K562 (cell line): ENCODE measurements at regions not wholly inside any gene's neighbourhood (a gene's known extent, or its start where the extent isn't known, plus 50 kb on each side); places are given as distances from the start of the nearest gene placed in this dataset.

Experiments
- ATAC-seq: fragments of 200-7000 bp; cut with Tn5 transposase; 3 replicates; pipeline ENCODE4 v1.9.1; 2020; ENCODE audit warnings: moderate library complexity
- BruUV-seq: library from RNA; stranded (reverse); fragments of 400-500 nt; replicated peaks from 2 replicates; lab custom pipeline; 2021; lab: Mats Ljungman, UMichigan
- CTCF ChIA-PET: fragments of 300-600 bp; formaldehyde crosslinking; extraction: SDS; loops from one replicate; lab custom pipeline; 2021; ENCODE audit warnings: low intra/inter-chr PET ratio; lab: Yijun Ruan, JAX
- POLR2A ChIA-PET: fragments of 300-600, 350-650 bp; sonication (Branson Sonifier 250); formaldehyde crosslinking; extraction: SDS; loops from one replicate; lab custom pipeline; 2021; ENCODE audit warnings: antibody characterized with exemption, inconsistent platforms; lab: Yijun Ruan, JAX
- DNase-seq, 4 experiments: peaks; one replicate each; pipeline versions ENCODE4 v3.0.0 to v3.0.0-alpha.2; 2011 to 2018; ENCODE audit warnings: low spot score in 3 of 4, mixed read lengths in 3 of 4; ENCODE audit errors: extremely low read depth in 1 of 4
- FAIRE-seq: peaks from 2 replicates; lab custom pipeline; 2011; peaks lifted over from hg19 to GRCh38; lab: Jason Lieb, UNC
- H2AFZ ChIP-seq: 2 replicates; pipeline ENCODE4 v1.6.0; 2011; ENCODE audit warnings: low read depth, low read length, control low read depth, inconsistent platforms
- H3K27ac ChIP-seq: fragments of 200-600 bp; 3 replicates; pipeline ENCODE4 v1.8.0; 2011; ENCODE audit warnings: low read depth, mild to moderate bottlenecking, control low read depth, inconsistent platforms, low read length, moderate library complexity, mixed read lengths; ENCODE audit errors: extremely low read depth
- H3K27me3 ChIP-seq, 2 experiments: fragments of 300-600 bp in 1 of 2; 2 replicates in 1 of 2; 3 replicates in 1 of 2; pipeline versions ENCODE4 v1.6.0 to v1.8.0; 2011; ENCODE audit warnings: inconsistent platforms in 2 of 2, low read length in 2 of 2, mild to moderate bottlenecking in 1 of 2, mixed read lengths in 1 of 2, moderate library complexity in 1 of 2; ENCODE audit not compliant: control insufficient read depth in 2 of 2, insufficient read depth in 2 of 2
- H3K36me3 ChIP-seq: fragments of 300-600 bp; 3 replicates; pipeline ENCODE4 v1.8.0; 2011; ENCODE audit warnings: mild to moderate bottlenecking, low read length, inconsistent platforms; ENCODE audit not compliant: control insufficient read depth, insufficient read depth
- H3K4me1 ChIP-seq, 2 experiments: fragments of 200-600 bp in 1 of 2; replicated peaks in 1 of 2; 2 replicates in 1 of 2; 3 replicates in 1 of 2; pipeline versions ENCODE4 v1.5.1 to v1.8.0; 2011; ENCODE audit warnings: inconsistent platforms in 2 of 2, low read length in 2 of 2, mild to moderate bottlenecking in 1 of 2, mixed read lengths in 1 of 2, moderate library complexity in 1 of 2; ENCODE audit not compliant: control insufficient read depth in 2 of 2, insufficient read depth in 2 of 2
- H3K4me2 ChIP-seq: 2 replicates; pipeline ENCODE4 v1.6.1; 2011; ENCODE audit warnings: low read length, control low read depth, inconsistent platforms, mixed read lengths; ENCODE audit not compliant: insufficient read depth
- H3K4me3 ChIP-seq: fragments of 200-600 bp; sonication (generic), shearing (Covaris generic); 2 replicates; pipeline ENCODE4 v1.5.1; 2016; ENCODE audit warnings: control low read depth, inconsistent platforms
- H3K79me2 ChIP-seq: fragments of 200-600 bp; 3 replicates; pipeline ENCODE4 v1.8.0; 2011; ENCODE audit warnings: low read length, inconsistent platforms; ENCODE audit not compliant: control insufficient read depth, insufficient read depth
- H3K9ac ChIP-seq, 2 experiments: 2 replicates each; pipeline versions ENCODE4 v1.6.0 to v1.6.1; 2011; ENCODE audit warnings: low read depth in 2 of 2, low read length in 2 of 2, control low read depth in 1 of 2, inconsistent platforms in 1 of 2, mild to moderate bottlenecking in 1 of 2, mixed read lengths in 1 of 2; ENCODE audit not compliant: insufficient read depth in 1 of 2
- H3K9me1 ChIP-seq: one replicate; pipeline ENCODE4 v1.6.0; 2011; ENCODE audit warnings: inconsistent platforms, mild to moderate bottlenecking, low read length, moderate library complexity; ENCODE audit not compliant: control insufficient read depth, insufficient read depth
- H3K9me3 ChIP-seq: replicated peaks from 2 replicates; pipeline ENCODE4 v1.5.1; 2011; ENCODE audit warnings: low read depth, low read length, inconsistent platforms; ENCODE audit not compliant: control insufficient read depth, insufficient read depth
- H4K20me1 ChIP-seq: replicated peaks from 2 replicates; pipeline ENCODE4 v1.6.1; 2011; ENCODE audit warnings: low read length, inconsistent platforms, mixed read lengths; ENCODE audit not compliant: control insufficient read depth, insufficient read depth
- CHD7 ChIP-seq: fragments of 200-600 bp; sonication (generic); IDR thresholded peaks from one replicate; pipeline ENCODE4 v1.6.1; 2012; ENCODE audit warnings: mild to moderate bottlenecking, low read depth, low read length, inconsistent platforms
- ESRRB ChIP-seq: fragments of 250-450 bp; sonication (Bioruptor Pico); IDR thresholded peaks from 2 replicates; pipeline ENCODE4 v1.5.0; 2020; ENCODE audit warnings: mild to moderate bottlenecking, moderate library complexity, borderline replicate concordance
- HOMEZ ChIP-seq: fragments of 250-450 bp; sonication (Bioruptor Pico); IDR thresholded peaks from 2 replicates; pipeline ENCODE4 v1.4.0; 2020; ENCODE audit warnings: mild to moderate bottlenecking, moderate library complexity
- ILK ChIP-seq: fragments of 450-650 bp; IDR thresholded peaks from 2 replicates; pipeline ENCODE4 v1.6.1; 2016; ENCODE audit warnings: missing genetic modification characterization, low read depth, mild to moderate bottlenecking, missing compliant biosample characterization, moderate library complexity, borderline replicate concordance
- LARP7 ChIP-seq: fragments of 450-650 bp; IDR thresholded peaks from 2 replicates; pipeline ENCODE4 v1.6.1; 2016
- NELFE ChIP-seq: IDR thresholded peaks from 2 replicates; pipeline ENCODE4 v1.6.1; 2011; ENCODE audit warnings: mild to moderate bottlenecking; ENCODE audit not compliant: insufficient read depth, insufficient read length
- RBM39 ChIP-seq: fragments of 200-400 bp; formaldehyde crosslinking; optimal IDR thresholded peaks from 2 replicates; pipeline ENCODE3; 2018; ENCODE audit warnings: low read depth, low read length
- SMARCE1 ChIP-seq: fragments of 450-650 bp; IDR thresholded peaks from 2 replicates; pipeline ENCODE4 v1.7.1; 2016; ENCODE audit warnings: mild to moderate bottlenecking
- TAF9B ChIP-seq: fragments of 450-650 bp; IDR thresholded peaks from 2 replicates; pipeline ENCODE4 v1.6.1; 2018; ENCODE audit warnings: mild to moderate bottlenecking; ENCODE audit not compliant: partially characterized antibody
- TCF7L2 ChIP-seq: fragments of 150-350 bp; IDR thresholded peaks from 2 replicates; pipeline ENCODE4 v1.6.1; 2016; ENCODE audit warnings: low read depth, mild to moderate bottlenecking, low read length, moderate library complexity
- ZBTB7A ChIP-seq: IDR thresholded peaks from 2 replicates; pipeline ENCODE4 v1.6.1; 2011; ENCODE audit warnings: low read depth, mild to moderate bottlenecking, low read length, moderate library complexity, borderline replicate concordance; ENCODE audit not compliant: control insufficient read depth
- ZKSCAN3 ChIP-seq: fragments of 250-450 bp; sonication (Bioruptor Pico); IDR thresholded peaks from 2 replicates; pipeline ENCODE4 v1.4.0; 2020
- WGBS: fragments of 100-300 bp; shearing (Covaris generic); methylation state at CpG from one replicate; pipeline ENCODE4 v1.1.6; 2016; ENCODE audit warnings: low coverage, mixed read lengths; ENCODE audit not compliant: insufficient coverage; ENCODE audit errors: missing lambda C conversion rate; 5-methylcytosine and 5-hydroxymethylcytosine counted together
- in situ Hi-C: fragments of 300-500 bp; cut with MboI; formaldehyde crosslinking; loops from 4 replicates; pipeline ENCODE4 v1.15.0; 2018; ENCODE audit warnings: inconsistent platforms, mixed read lengths
- intact Hi-C: fragments of 100-400 bp; cut with micrococcal nuclease; formaldehyde crosslinking; loops from 2 replicates; pipeline ENCODE4 v1.14.2; 2022

- DNase-seq: no peak
- BruUV-seq: no TSS peak
- in situ Hi-C loops (no loop called here), intact Hi-C loops (no loop called here)
- ChIA-PET POLR2A (no interaction called here), CTCF (no interaction called here)
- no peak overlapping the region for H3K9ac ChIP-seq
- H3K4me1 ChIP-seq: no peaks in the 10 kb centered on the region
- no peaks in the 10 kb centered on the region for H3K79me2 ChIP-seq
- H3K4me2 ChIP-seq: no peak overlapping the region
- no peaks in the 10 kb centered on the region for H4K20me1 ChIP-seq
- no peak overlapping the region for H3K4me3 ChIP-seq
- H3K27ac ChIP-seq: no peak overlapping the region
- no peaks in the 10 kb centered on the region for H3K9me1 ChIP-seq
- H2AFZ ChIP-seq: no peak overlapping the region
- ATAC-seq: no peak
- H3K9me3 ChIP-seq: no peaks in the 10 kb centered on the region
- no peaks in the 10 kb centered on the region for H3K36me3 ChIP-seq
- no peaks in the 10 kb centered on the region for H3K27me3 ChIP-seq
- FAIRE-seq: no peak
- 40% methylated on average over 6 of the region's 6 CpGs for WGBS
- TF ChIP-seq ILK (no peak), ZBTB7A (no peak), LARP7 (no peak), SMARCE1 (no peak), HOMEZ (no peak), ZKSCAN3 (CRISPR knock-in tag) (no peak), CHD7 (no peak), TAF9B (no peak), RBM39 (no peak), TCF7L2 (no peak), ESRRB (CRISPR knock-in tag) (no peak), NELFE (no peak)
Measured at GRCh38 chr21:22395965-22396364, 1397.8 kb downstream of the NCAM2 start.
